Fibroblast of the aortic adventitia (primary cell): ENCODE measurements at regions not wholly inside any gene's neighbourhood (a gene's known extent, or its start where the extent isn't known, plus 50 kb on each side); places are given as distances from the start of the nearest gene placed in this dataset.
"Not testable (repeated sequence)": the region's sequence is repeated elsewhere in the genome, so short reads cannot be mapped to it uniquely, and the experiment has no call there.

Source experiments
- DNase-seq: peaks from one replicate; pipeline ENCODE4 v3.0.0-alpha.2; 2010; ENCODE audit warnings: low read depth
- H3K4me3 ChIP-seq: 2 replicates; pipeline ENCODE4 v1.5.1; 2011; ENCODE audit warnings: low read depth, mild to moderate bottlenecking, control low read depth, low read length, moderate library complexity
- TF ChIP-seq, protein P1 (sequence below): IDR thresholded peaks from 2 replicates; pipeline ENCODE4 v1.5.1; 2011; ENCODE audit warnings: mild to moderate bottlenecking, low read length, control low read depth, inconsistent platforms; ENCODE audit not compliant: insufficient read depth

DNA sequence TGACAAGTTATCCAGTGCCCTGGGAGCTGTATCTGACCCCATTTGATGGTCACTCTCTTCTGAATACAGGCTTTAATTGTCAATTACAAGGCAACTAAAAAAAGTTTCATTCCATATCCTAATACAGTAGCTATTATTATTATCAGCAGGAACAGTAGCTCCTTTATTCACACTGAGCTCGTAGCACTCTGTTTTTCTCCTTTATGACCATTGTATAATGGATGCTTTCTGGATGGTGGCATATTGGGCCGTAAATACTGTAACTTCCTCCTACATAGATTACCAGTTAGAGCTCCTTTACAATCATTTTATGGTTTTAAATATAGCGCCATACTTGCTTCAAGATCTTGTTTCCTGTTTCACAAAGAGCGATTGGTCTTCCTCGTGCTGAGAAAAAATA, 1040.3 kb downstream of the TSN start:
- TF ChIP-seq, protein P1, sequence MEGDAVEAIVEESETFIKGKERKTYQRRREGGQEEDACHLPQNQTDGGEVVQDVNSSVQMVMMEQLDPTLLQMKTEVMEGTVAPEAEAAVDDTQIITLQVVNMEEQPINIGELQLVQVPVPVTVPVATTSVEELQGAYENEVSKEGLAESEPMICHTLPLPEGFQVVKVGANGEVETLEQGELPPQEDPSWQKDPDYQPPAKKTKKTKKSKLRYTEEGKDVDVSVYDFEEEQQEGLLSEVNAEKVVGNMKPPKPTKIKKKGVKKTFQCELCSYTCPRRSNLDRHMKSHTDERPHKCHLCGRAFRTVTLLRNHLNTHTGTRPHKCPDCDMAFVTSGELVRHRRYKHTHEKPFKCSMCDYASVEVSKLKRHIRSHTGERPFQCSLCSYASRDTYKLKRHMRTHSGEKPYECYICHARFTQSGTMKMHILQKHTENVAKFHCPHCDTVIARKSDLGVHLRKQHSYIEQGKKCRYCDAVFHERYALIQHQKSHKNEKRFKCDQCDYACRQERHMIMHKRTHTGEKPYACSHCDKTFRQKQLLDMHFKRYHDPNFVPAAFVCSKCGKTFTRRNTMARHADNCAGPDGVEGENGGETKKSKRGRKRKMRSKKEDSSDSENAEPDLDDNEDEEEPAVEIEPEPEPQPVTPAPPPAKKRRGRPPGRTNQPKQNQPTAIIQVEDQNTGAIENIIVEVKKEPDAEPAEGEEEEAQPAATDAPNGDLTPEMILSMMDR, result no peak
- DNase-seq, result no peak
- H3K4me3 ChIP-seq, result no peak overlapping the region

DNA sequence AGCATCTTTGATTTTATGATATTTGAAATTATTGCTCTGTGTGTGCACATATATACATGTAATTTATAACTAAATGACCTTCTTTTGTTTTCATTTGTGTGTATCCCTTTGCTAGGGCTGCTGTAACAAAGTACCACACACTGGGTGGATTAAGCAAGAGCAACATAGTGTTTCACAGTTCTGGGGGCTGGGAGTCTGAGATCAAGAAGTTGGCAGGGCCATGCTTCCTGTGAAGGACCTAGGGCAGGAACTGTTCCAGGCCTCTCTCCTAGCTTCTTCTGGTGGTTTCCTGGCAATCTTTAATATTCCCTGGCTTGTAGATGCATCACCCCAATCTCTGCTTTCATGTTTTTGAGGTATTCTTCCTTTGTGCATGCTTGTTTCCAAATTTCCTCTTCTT, 1043.9 kb downstream of the TSN start:
- TF ChIP-seq, protein P1, result no peak
- no peak for DNase-seq
- no peak overlapping the region for H3K4me3 ChIP-seq

DNA sequence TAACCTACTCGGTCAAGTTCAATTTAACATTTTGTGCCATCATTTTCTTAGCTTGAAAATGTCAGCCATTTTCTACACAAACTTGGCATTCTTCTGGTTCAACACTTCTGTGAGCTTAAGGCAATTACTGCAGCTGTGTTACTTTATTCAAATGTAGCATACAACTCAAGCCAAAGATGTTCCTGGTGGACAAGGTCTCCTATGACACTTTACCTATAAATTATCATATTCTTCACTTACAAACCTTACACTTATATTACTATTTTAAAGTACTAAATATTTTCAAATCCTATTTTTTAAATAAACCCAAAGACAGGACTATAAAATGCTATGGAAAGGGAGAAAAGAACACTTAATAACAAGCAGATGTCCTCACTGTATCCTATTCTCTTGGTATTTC, 1045.3 kb downstream of the TSN start:
- TF ChIP-seq, protein P1, result no peak
- H3K4me3 ChIP-seq, result no peak overlapping the region
- DNase-seq, result no peak

DNA sequence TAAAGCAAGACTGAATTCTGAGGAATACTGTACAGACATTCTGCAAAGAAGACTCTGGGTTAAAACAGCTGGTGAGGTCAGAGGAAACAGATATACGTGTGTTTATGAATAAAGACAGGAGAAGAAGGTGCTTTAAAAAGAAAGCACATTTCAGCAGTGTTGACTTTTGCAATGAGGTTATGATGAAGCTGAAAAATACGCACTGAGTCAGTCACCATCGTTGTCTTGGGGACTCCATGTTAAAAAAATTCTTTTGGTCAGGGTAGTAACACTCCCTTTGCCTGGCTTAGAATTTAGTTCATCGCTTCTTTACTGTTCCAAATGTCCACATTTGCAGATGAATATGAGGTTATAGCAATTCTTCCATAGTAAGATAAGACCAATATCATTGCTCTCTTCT, 1049.0 kb downstream of the TSN start:
- no peak overlapping the region for H3K4me3 ChIP-seq
- TF ChIP-seq, protein P1, result no peak
- no peak for DNase-seq

DNA sequence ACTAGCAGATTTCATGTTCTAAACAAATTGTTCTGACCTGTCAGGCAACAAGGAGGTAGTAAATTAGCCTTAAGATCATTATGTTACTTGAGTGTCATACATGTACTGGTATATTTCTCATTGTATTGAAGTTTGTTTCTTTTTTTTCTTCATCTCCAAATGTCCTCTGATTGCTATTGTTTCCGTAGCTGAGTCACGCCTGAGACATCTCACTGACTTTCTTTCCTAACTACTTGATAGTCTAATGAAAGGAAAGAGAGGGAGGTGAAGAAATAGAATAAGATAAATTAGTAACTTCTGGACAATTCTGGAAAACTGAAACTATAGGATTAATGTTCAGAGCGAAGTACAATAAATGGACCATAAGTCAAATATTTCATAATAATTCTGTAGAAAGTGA, 1049.9 kb downstream of the TSN start:
- TF ChIP-seq, protein P1, result no peak
- no peak for DNase-seq
- H3K4me3 ChIP-seq, result no peak overlapping the region

DNA sequence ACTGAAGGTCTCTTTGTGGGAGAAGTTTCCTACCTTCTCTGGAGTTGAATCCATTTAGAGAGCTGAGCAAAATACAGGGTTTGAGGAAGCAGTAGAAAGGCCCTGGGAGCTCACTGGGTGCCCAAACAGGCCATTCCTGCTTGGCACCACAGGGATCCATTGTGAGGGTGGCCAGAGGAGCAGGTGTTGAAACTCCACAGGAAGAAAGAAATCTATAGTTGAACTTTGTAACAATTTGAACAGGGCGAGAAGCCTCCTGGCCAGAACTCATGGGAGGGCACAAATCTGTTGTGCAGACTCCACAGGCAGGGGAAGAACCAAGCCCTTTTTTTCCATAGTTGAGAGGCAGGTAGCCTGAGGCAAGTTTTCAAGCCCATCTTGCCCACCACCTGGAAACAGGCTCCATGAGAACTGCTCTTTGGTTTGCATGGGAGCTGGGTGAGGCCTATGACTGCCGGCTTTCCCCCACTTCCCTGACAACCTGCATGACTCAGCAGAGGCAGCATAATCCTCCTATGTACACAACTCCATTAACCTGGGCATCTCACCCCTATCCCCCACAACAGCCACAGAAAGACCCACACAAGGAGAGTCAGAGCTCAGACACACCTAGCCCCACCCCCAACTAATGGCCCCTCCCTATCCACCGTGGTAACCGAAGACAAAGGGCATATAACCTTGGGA, 1053.0 kb downstream of the TSN start:
- DNase-seq, result no peak
- TF ChIP-seq, protein P1, result no peak
- H3K4me3 ChIP-seq, result no peak overlapping the region

- H3K4me3 ChIP-seq, DNase-seq: not testable (repeated sequence)
These were observed 1056.8 kb downstream of the TSN start for GRCh38 chr2:122812214-122812613.
